22Rv1 (cell line): ENCODE measurements at regions not wholly inside any gene's neighbourhood (a gene's known extent, or its start where the extent isn't known, plus 50 kb on each side); places are given as distances from the start of the nearest gene placed in this dataset.

ENCODE experiments used
- CTCF ChIP-seq: fragments of 450-650 bp; IDR thresholded peaks from 2 replicates; pipeline ENCODE4 v1.5.1; 2017; ENCODE audit warnings: mild to moderate bottlenecking
- ZFX ChIP-seq: fragments of 450-650 bp; IDR thresholded peaks from 2 replicates; pipeline ENCODE4 v1.6.1; 2017; ENCODE audit warnings: antibody characterized with exemption, borderline replicate concordance

GRCh38 chr3:187949093-187949820 is 204.0 kb upstream of the BCL6 start:
- no peak for TF ChIP-seq CTCF
- no peak for TF ChIP-seq ZFX
